Peyer's patch (tissue), 4 donors: ENCODE measurements at regions not wholly inside any gene's neighbourhood (a gene's known extent, or its start where the extent isn't known, plus 50 kb on each side); places are given as distances from the start of the nearest gene placed in this dataset.

Experiments
- DNase-seq, 3 donors: peaks; one replicate each; pipeline ENCODE4 v3.0.0-alpha.2; 2017 to 2019
- H3K27ac ChIP-seq, 4 donors: fragments of 200-600 bp; sonication (generic); one replicate each; pipeline ENCODE4 v1.5.1; 2016 to 2019
- H3K27me3 ChIP-seq, 2 donors: fragments of 200-600 bp; sonication (generic); one replicate each; pipeline ENCODE4 v1.5.1; 2019
- H3K36me3 ChIP-seq, 3 donors: fragments of 200-600 bp; sonication (generic); one replicate each; pipeline ENCODE4 v1.5.1; 2016 to 2019
- H3K4me1 ChIP-seq, 4 donors: fragments of 200-600 bp; sonication (generic); one replicate each; pipeline ENCODE4 v1.5.1; 2016 to 2019
- H3K4me3 ChIP-seq, 4 donors: fragments of 200-600 bp; sonication (generic); 1 replicate in 3 of 4; 2 replicates in 1 of 4; pipeline ENCODE4 v1.5.1; 2016 to 2019; ENCODE audit warnings: mild to moderate bottlenecking in 1 of 4
- H3K9me3 ChIP-seq, 4 donors: fragments of 200-600 bp; sonication (generic); one replicate each; pipeline ENCODE4 v1.5.1; 2016 to 2019; ENCODE audit warnings: mild to moderate bottlenecking in 1 of 4
- CTCF ChIP-seq, 6 experiments: fragments of 450-650 bp in 4 of 6; fragments of 200-600 bp in 2 of 6; sonication (generic) in 1 of 6; IDR thresholded peaks; one replicate each; pipeline ENCODE4 v1.5.1; 2017 to 2019; ENCODE audit warnings: antibody characterized with exemption in 6 of 6, mild to moderate bottlenecking in 3 of 6, moderate library complexity in 1 of 6
- POLR2A ChIP-seq, 2 donors: fragments of 450-650 bp; IDR thresholded peaks; one replicate each; pipeline ENCODE4 v1.5.1; 2017; ENCODE audit warnings: antibody characterized with exemption in 2 of 2, mild to moderate bottlenecking in 2 of 2, moderate library complexity in 2 of 2

- no peak for DNase-seq
- no peaks in the 10 kb centered on the region for H3K4me1 ChIP-seq
- TF ChIP-seq CTCF (IDR thresholded peaks at IDR 0.05) (no peak), POLR2A (IDR thresholded peaks at IDR 0.05) (no peak)
- no peak overlapping the region for H3K4me3 ChIP-seq
- no peaks in the 10 kb centered on the region for H3K9me3 ChIP-seq
- no peaks in the 10 kb centered on the region for H3K27me3 ChIP-seq
- no peaks in the 10 kb centered on the region for H3K36me3 ChIP-seq
- H3K27ac ChIP-seq, result peak overlapping the region in 1 of 4 donors; percentile 69
Measured at GRCh38 chr17:12357600-12357999, 308.1 kb upstream of the MYOCD start.

- no peaks in the 10 kb centered on the region for H3K4me1 ChIP-seq
- DNase-seq, result no peak
- H3K27me3 ChIP-seq, result no peaks in the 10 kb centered on the region
- no peaks in the 10 kb centered on the region for H3K36me3 ChIP-seq
- no peaks in the 10 kb centered on the region for H3K9me3 ChIP-seq
- peak overlapping the region in 1 of 4 donors; percentile 69 for H3K27ac ChIP-seq
- no peak overlapping the region for H3K4me3 ChIP-seq
- TF ChIP-seq CTCF (IDR thresholded peaks at IDR 0.05) (no peak), POLR2A (IDR thresholded peaks at IDR 0.05) (no peak)
Measured at GRCh38 chr17:12358477-12358876, 307.2 kb upstream of the MYOCD start.

- H3K4me3 ChIP-seq, result no peak overlapping the region
- no peak overlapping the region for H3K27ac ChIP-seq
- no peaks in the 10 kb centered on the region for H3K36me3 ChIP-seq
- no peaks in the 10 kb centered on the region for H3K9me3 ChIP-seq
- H3K4me1 ChIP-seq, result no peaks in the 10 kb centered on the region
- no peak for DNase-seq
- no peak for TF ChIP-seq CTCF (IDR thresholded peaks at IDR 0.05)
- TF ChIP-seq POLR2A (IDR thresholded peaks at IDR 0.05), result no peak
- H3K27me3 ChIP-seq, result no peaks in the 10 kb centered on the region
Measured at GRCh38 chr17:12362853-12363455, 302.7 kb upstream of the MYOCD start.

- Histone ChIP-seq H3K4me1 (no peaks in the 10 kb centered on the region), H3K4me3 (no peak overlapping the region), H3K36me3 (no peaks in the 10 kb centered on the region), H3K27ac (peak overlapping the region in 1 of 4 donors; percentile 70), H3K27me3 (no peaks in the 10 kb centered on the region), H3K9me3 (no peaks in the 10 kb centered on the region)
- TF ChIP-seq POLR2A (IDR thresholded peaks at IDR 0.05), result no peak
- TF ChIP-seq CTCF (IDR thresholded peaks at IDR 0.05), result no peak
- DNase-seq, result no peak
Measured at GRCh38 chr17:12365805-12366204, 299.9 kb upstream of the MYOCD start.

- no peak for DNase-seq
- Histone ChIP-seq H3K27me3 (no peaks in the 10 kb centered on the region), H3K36me3 (no peaks in the 10 kb centered on the region), H3K9me3 (no peaks in the 10 kb centered on the region), H3K4me3 (no peak overlapping the region), H3K27ac (no peak overlapping the region), H3K4me1 (no peaks in the 10 kb centered on the region)
- no peak for TF ChIP-seq CTCF (IDR thresholded peaks at IDR 0.05)
- no peak for TF ChIP-seq POLR2A (IDR thresholded peaks at IDR 0.05)
Measured at GRCh38 chr17:12369065-12369464, 296.6 kb upstream of the MYOCD start.

GRCh38 chr17:12376276-12376675, 289.4 kb upstream of the MYOCD start:
- H3K27ac ChIP-seq, result no peak overlapping the region
- TF ChIP-seq CTCF (IDR thresholded peaks at IDR 0.05) (no peak), POLR2A (IDR thresholded peaks at IDR 0.05) (no peak)
- no peak for DNase-seq
- no peaks in the 10 kb centered on the region for H3K4me1 ChIP-seq
- H3K4me3 ChIP-seq, result no peak overlapping the region
- H3K36me3 ChIP-seq, result no peaks in the 10 kb centered on the region
- H3K27me3 ChIP-seq, result no peaks in the 10 kb centered on the region
- H3K9me3 ChIP-seq, result no peaks in the 10 kb centered on the region
